HG03565 (cell line): ENCODE measurements at regions not wholly inside any gene's neighbourhood (a gene's known extent, or its start where the extent isn't known, plus 50 kb on each side); places are given as distances from the start of the nearest gene placed in this dataset.

Source experiments
- ATAC-seq: cut with Tn5 transposase; IDR thresholded peaks from one replicate; pipeline ENCODE4 v1.9.1; 2021; ENCODE audit warnings: mild to moderate bottlenecking, moderate library complexity; ENCODE audit not compliant: unreplicated experiment

GRCh38 chr11:45366619-45367190 is 80.6 kb upstream of the SYT13 start:
- ATAC-seq: no peak

GRCh38 chr11:45365961-45366618 is 79.9 kb upstream of the SYT13 start:
- ATAC-seq: no peak

GRCh38 chr11:45362636-45363035 is 76.5 kb upstream of the SYT13 start:
- ATAC-seq: no peak

GRCh38 chr11:45361551-45361950 is 75.4 kb upstream of the SYT13 start:
- no peak for ATAC-seq

- ATAC-seq: no peak
Observed at GRCh38 chr11:45355706-45356041, 69.5 kb upstream of the SYT13 start.

GRCh38 chr11:45354976-45355705 is 69.0 kb upstream of the SYT13 start:
- ATAC-seq: peak; percentile 87

GRCh38 chr11:45348729-45349128 is 62.6 kb upstream of the SYT13 start:
- ATAC-seq: no peak

GRCh38 chr11:45347348-45348082 is 61.4 kb upstream of the SYT13 start:
- no peak for ATAC-seq

- ATAC-seq: no peak
Observed at GRCh38 chr11:45345491-45345890, 59.4 kb upstream of the SYT13 start.

GRCh38 chr11:45344028-45344427 is 57.9 kb upstream of the SYT13 start:
- no peak for ATAC-seq

GRCh38 chr11:45343444-45343843 is 57.3 kb upstream of the SYT13 start:
- no peak for ATAC-seq

- no peak for ATAC-seq
Observed at GRCh38 chr11:45341372-45341771, 55.2 kb upstream of the SYT13 start.

GRCh38 chr11:45339729-45340519 is 53.8 kb upstream of the SYT13 start:
- ATAC-seq: peak; percentile 87

GRCh38 chr11:45337583-45338360 is 51.6 kb upstream of the SYT13 start:
- no peak for ATAC-seq

- no peak for ATAC-seq
Observed at GRCh38 chr11:45336136-45336535, 50.0 kb upstream of the SYT13 start.
